CD14-positive monocyte (primary cell): ENCODE measurements at regions not wholly inside any gene's neighbourhood (a gene's known extent, or its start where the extent isn't known, plus 50 kb on each side); places are given as distances from the start of the nearest gene placed in this dataset.

ENCODE experiments used
- DNase-seq, 3 donors: peaks; one replicate each; pipeline ENCODE4 v3.0.0-alpha.2; 2011 to 2022
- H2AFZ ChIP-seq: 2 replicates; pipeline ENCODE4 v1.6.0; 2012; ENCODE audit warnings: mild to moderate bottlenecking, low read depth, low read length, inconsistent platforms; ENCODE audit not compliant: insufficient read depth, poor library complexity, severe bottlenecking
- H3K27ac ChIP-seq, 2 donors: 1 replicate in 1 of 2; 2 replicates in 1 of 2; pipeline ENCODE4 v1.5.1; 2012 to 2013; ENCODE audit warnings: low read length in 2 of 2, control low read depth in 1 of 2, inconsistent platforms in 1 of 2, low read depth in 1 of 2, mild to moderate bottlenecking in 1 of 2
- H3K27me3 ChIP-seq, 2 donors: one replicate each; pipeline versions ENCODE4 v1.6.0 to v1.6.1; 2011 to 2013; ENCODE audit warnings: low read length in 2 of 2; ENCODE audit not compliant: control insufficient read depth in 2 of 2, insufficient read depth in 2 of 2
- H3K36me3 ChIP-seq, 2 donors: replicated peaks in 1 of 2; 1 replicate in 1 of 2; 2 replicates in 1 of 2; pipeline versions ENCODE4 v1.5.1 to v1.6.1; 2012 to 2013; ENCODE audit warnings: low read length in 2 of 2, control low read depth in 1 of 2, inconsistent platforms in 1 of 2, mild to moderate bottlenecking in 1 of 2; ENCODE audit not compliant: insufficient read depth in 2 of 2, control insufficient read depth in 1 of 2
- H3K4me1 ChIP-seq, 2 donors: 1 replicate in 1 of 2; 2 replicates in 1 of 2; pipeline versions ENCODE4 v1.5.1 to v1.6.1; 2012 to 2013; ENCODE audit warnings: low read length in 2 of 2, control low read depth in 1 of 2, inconsistent platforms in 1 of 2, mild to moderate bottlenecking in 1 of 2, moderate library complexity in 1 of 2; ENCODE audit not compliant: insufficient read depth in 2 of 2, control insufficient read depth in 1 of 2
- H3K4me2 ChIP-seq: replicated peaks from 2 replicates; pipeline ENCODE3; 2012; ENCODE audit warnings: low read length, moderate library complexity, mild to moderate bottlenecking; ENCODE audit not compliant: poor library complexity, severe bottlenecking; ENCODE audit errors: extremely low read depth
- H3K4me3 ChIP-seq, 3 experiments: fragments of 200-600 bp in 1 of 3; sonication (generic) in 1 of 3; replicated peaks in 1 of 3; 1 replicate in 2 of 3; 2 replicates in 1 of 3; pipeline ENCODE4 v1.5.1; 2011 to 2013; ENCODE audit warnings: low read length in 3 of 3, mild to moderate bottlenecking in 3 of 3, control low read depth in 2 of 3, low read depth in 2 of 3, inconsistent platforms in 1 of 3, moderate library complexity in 1 of 3
- H3K79me2 ChIP-seq: 2 replicates; pipeline ENCODE4 v1.6.0; 2012; ENCODE audit warnings: mild to moderate bottlenecking, control low read depth, inconsistent platforms, low read length, moderate library complexity; ENCODE audit not compliant: insufficient read depth
- H3K9ac ChIP-seq: 2 replicates; pipeline ENCODE4 v1.6.0; 2017; ENCODE audit warnings: low read length, mild to moderate bottlenecking; ENCODE audit not compliant: insufficient read depth, poor library complexity, severe bottlenecking
- H3K9me3 ChIP-seq, 2 donors: replicated peaks in 1 of 2; 1 replicate in 1 of 2; 2 replicates in 1 of 2; pipeline versions ENCODE4 v1.5.1 to v1.6.1; 2012 to 2013; ENCODE audit warnings: low read length in 2 of 2, control low read depth in 1 of 2; ENCODE audit not compliant: control insufficient read depth in 1 of 2, insufficient read depth in 1 of 2
- H4K20me1 ChIP-seq: 2 replicates; pipeline ENCODE4 v1.6.0; 2012; ENCODE audit warnings: mild to moderate bottlenecking, low read length, control low read depth, moderate library complexity; ENCODE audit not compliant: insufficient read depth
- H3K27ac Mint-ChIP-seq, 7 donors: one replicate each; pipeline ENCODE4 v1.8.0; 2020; ENCODE audit warnings: mild to moderate bottlenecking in 7 of 7, mixed read lengths in 7 of 7, moderate library complexity in 6 of 7, inconsistent platforms in 2 of 7
- H3K27me3 Mint-ChIP-seq, 3 donors: one replicate each; pipeline ENCODE4 v1.8.0; 2021 to 2022; ENCODE audit warnings: low read depth in 3 of 3, mild to moderate bottlenecking in 3 of 3, mixed read lengths in 3 of 3, moderate library complexity in 3 of 3, inconsistent platforms in 1 of 3
- H3K36me3 Mint-ChIP-seq, 2 donors: one replicate each; pipeline ENCODE4 v1.8.0; 2020; ENCODE audit warnings: mixed read lengths in 2 of 2, inconsistent platforms in 1 of 2, mild to moderate bottlenecking in 1 of 2
- H3K4me1 Mint-ChIP-seq: one replicate; pipeline ENCODE4 v1.8.0; 2020; ENCODE audit warnings: mild to moderate bottlenecking, mixed read lengths
- H3K4me3 Mint-ChIP-seq, 2 donors: one replicate each; pipeline ENCODE4 v1.8.0; 2020; ENCODE audit warnings: mild to moderate bottlenecking in 2 of 2, mixed read lengths in 2 of 2, moderate library complexity in 1 of 2
- H3K9me3 Mint-ChIP-seq, 7 donors: one replicate each; pipeline ENCODE4 v1.8.0; 2020 to 2022; ENCODE audit warnings: mixed read lengths in 7 of 7, mild to moderate bottlenecking in 6 of 7, moderate library complexity in 6 of 7, inconsistent platforms in 2 of 7
- WGBS: methylation state at CpG from one replicate; pipeline ENCODE4 v1.1.5; 2013; ENCODE audit warnings: missing lambda C conversion rate; ENCODE audit not compliant: insufficient coverage; 5-methylcytosine and 5-hydroxymethylcytosine counted together
- intact Hi-C, 2 donors: fragments of 100-400 bp; cut with micrococcal nuclease; formaldehyde crosslinking; loops; one replicate each; pipeline versions ENCODE4 v1.15.0 to v1.15.1; 2023
- TF ChIP-seq, protein P1 (sequence below): fragments of 200-600 bp; IDR thresholded peaks from one replicate; pipeline ENCODE4 v1.8.0; 2022; ENCODE audit warnings: antibody characterized with exemption, mild to moderate bottlenecking

DNA sequence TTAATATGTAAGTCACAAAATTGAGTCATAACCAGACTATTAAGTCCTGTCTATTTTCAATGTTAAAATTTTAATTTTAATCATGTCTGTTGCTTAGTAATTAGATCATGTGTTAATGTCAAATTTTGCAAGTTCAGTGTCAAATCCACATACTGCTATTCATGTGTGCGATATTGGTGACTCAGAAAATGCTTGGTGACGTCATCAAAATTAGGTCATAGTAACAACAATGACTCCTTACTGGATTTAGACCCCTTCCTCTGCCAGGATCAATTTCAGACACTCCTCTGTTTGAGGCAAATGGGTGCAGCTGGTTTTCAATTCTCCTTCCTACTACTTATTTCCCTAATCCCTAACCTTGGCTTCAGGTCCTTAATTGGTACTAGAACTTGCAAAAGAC is 1394.3 kb upstream of the SLC10A2 start:
- Histone ChIP-seq H3K27ac (no peak overlapping the region), H3K79me2 (no peaks in the 10 kb centered on the region), H3K27me3 (no peaks in the 10 kb centered on the region), H3K9ac (no peak overlapping the region), H3K4me2 (no peak overlapping the region), H3K4me1 (no peaks in the 10 kb centered on the region), H3K4me3 (no peak overlapping the region), H3K9me3 (peaks cover 17 to 21% of the 10 kb centered on the region in 2 donors), H3K36me3 (no peaks in the 10 kb centered on the region), H4K20me1 (no peaks in the 10 kb centered on the region), H2AFZ (no peak overlapping the region)
- WGBS, result 100% methylated on average over 1 of the region's 2 CpGs
- intact Hi-C loops, result no loop called here
- TF ChIP-seq, protein P1, sequence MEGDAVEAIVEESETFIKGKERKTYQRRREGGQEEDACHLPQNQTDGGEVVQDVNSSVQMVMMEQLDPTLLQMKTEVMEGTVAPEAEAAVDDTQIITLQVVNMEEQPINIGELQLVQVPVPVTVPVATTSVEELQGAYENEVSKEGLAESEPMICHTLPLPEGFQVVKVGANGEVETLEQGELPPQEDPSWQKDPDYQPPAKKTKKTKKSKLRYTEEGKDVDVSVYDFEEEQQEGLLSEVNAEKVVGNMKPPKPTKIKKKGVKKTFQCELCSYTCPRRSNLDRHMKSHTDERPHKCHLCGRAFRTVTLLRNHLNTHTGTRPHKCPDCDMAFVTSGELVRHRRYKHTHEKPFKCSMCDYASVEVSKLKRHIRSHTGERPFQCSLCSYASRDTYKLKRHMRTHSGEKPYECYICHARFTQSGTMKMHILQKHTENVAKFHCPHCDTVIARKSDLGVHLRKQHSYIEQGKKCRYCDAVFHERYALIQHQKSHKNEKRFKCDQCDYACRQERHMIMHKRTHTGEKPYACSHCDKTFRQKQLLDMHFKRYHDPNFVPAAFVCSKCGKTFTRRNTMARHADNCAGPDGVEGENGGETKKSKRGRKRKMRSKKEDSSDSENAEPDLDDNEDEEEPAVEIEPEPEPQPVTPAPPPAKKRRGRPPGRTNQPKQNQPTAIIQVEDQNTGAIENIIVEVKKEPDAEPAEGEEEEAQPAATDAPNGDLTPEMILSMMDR, result no peak
- peaks cover 4 to 29% (median 9%) of the 10 kb centered on the region in 7 donors for H3K9me3 Mint-ChIP-seq
- peaks cover 0 to 2% (median 0%) of the 10 kb centered on the region in 3 donors for H3K27me3 Mint-ChIP-seq
- no peaks in the 10 kb centered on the region for H3K4me1 Mint-ChIP-seq
- H3K27ac Mint-ChIP-seq, result no peak overlapping the region
- no peak for DNase-seq
- no peaks in the 10 kb centered on the region for H3K36me3 Mint-ChIP-seq
- H3K4me3 Mint-ChIP-seq, result no peak overlapping the region

DNA sequence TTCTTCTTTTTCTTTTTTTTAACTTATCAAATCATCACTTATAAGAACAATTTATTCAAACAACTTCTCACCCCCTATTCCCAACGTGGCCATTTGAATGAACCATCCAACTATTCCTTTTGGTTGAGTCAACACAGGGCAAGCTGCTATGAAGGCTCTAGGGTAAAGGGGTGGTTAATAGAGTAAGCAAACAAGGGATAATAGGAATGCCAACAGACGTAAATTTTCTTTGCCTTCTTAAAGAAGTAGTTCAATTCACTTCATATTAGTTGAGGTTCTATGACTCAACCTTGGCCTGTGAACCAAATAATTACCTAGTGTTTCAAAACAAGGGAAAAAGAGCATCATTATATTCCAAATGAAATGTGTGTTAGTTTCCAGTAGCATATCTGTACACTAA is 1383.8 kb upstream of the SLC10A2 start:
- Histone ChIP-seq H3K27ac (no peak overlapping the region), H3K27me3 (no peaks in the 10 kb centered on the region), H3K4me3 (no peak overlapping the region), H3K9me3 (peaks cover 10 to 32% of the 10 kb centered on the region in 2 donors), H3K4me1 (no peaks in the 10 kb centered on the region), H3K9ac (no peak overlapping the region), H3K79me2 (no peaks in the 10 kb centered on the region), H2AFZ (no peak overlapping the region), H3K36me3 (no peaks in the 10 kb centered on the region), H3K4me2 (no peak overlapping the region), H4K20me1 (no peaks in the 10 kb centered on the region)
- H3K27ac Mint-ChIP-seq, result no peak overlapping the region
- TF ChIP-seq, protein P1, result no peak
- H3K9me3 Mint-ChIP-seq, result peaks cover 6 to 16% (median 10%) of the 10 kb centered on the region in 7 donors
- no peaks in the 10 kb centered on the region for H3K36me3 Mint-ChIP-seq
- no CpG with 5 or more reads among the region's 2 CpGs for WGBS
- intact Hi-C loops, result no loop called here
- H3K4me1 Mint-ChIP-seq, result no peaks in the 10 kb centered on the region
- H3K27me3 Mint-ChIP-seq, result peaks cover 0 to 2% (median 0%) of the 10 kb centered on the region in 3 donors
- no peak overlapping the region for H3K4me3 Mint-ChIP-seq
- DNase-seq, result no peak
